Activated naive CD4-positive, alpha-beta T cell treated with anti-CD3 and anti-CD28 coated beads, Interleukin-2, amount 50 U/mL, for 72 hours (primary cell): ENCODE measurements at regions not wholly inside any gene's neighbourhood (a gene's known extent, or its start where the extent isn't known, plus 50 kb on each side); places are given as distances from the start of the nearest gene placed in this dataset.

Experiments
- ATAC-seq, 2 donors: fragments of 150-1000 bp; cut with Tn5 transposase; 2 replicates each; pipeline ENCODE4 v1.10.0; 2021; ENCODE audit warnings: mild to moderate bottlenecking in 2 of 2, moderate library complexity in 2 of 2
- DNase-seq, 2 donors: peaks; one replicate each; pipeline ENCODE4 v3.0.0; 2021 to 2022; ENCODE audit warnings: low spot score in 2 of 2
- H3K27ac Mint-ChIP-seq, 2 donors: one replicate each; pipeline ENCODE4 v1.8.0; 2022; ENCODE audit warnings: mild to moderate bottlenecking in 2 of 2, mixed read lengths in 2 of 2
- H3K36me3 Mint-ChIP-seq, 2 donors: one replicate each; pipeline ENCODE4 v1.8.0; 2022; ENCODE audit warnings: mixed read lengths in 2 of 2
- H3K9me3 Mint-ChIP-seq, 2 donors: one replicate each; pipeline ENCODE4 v1.8.0; 2022; ENCODE audit warnings: mixed read lengths in 2 of 2

DNA sequence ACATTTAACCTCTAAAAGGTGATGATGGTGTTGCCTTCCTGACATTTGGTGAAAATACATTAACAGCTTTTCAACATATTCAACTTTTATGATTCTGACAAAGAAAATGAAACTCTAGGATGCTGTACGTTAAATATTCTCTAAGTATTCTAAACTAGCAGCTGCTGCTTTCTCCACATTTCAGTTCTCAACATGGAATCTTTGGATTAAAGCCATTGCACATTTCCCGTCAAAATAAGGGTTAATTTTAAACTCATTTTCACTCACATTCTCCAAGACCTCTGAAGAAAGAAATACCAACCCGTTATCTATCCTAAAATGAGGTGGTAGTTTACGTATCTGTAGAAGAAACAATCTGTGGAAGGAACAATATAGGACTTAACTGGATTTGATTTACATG lies 655.7 kb upstream of the ARPP21 start:
- no peak for ATAC-seq

DNA sequence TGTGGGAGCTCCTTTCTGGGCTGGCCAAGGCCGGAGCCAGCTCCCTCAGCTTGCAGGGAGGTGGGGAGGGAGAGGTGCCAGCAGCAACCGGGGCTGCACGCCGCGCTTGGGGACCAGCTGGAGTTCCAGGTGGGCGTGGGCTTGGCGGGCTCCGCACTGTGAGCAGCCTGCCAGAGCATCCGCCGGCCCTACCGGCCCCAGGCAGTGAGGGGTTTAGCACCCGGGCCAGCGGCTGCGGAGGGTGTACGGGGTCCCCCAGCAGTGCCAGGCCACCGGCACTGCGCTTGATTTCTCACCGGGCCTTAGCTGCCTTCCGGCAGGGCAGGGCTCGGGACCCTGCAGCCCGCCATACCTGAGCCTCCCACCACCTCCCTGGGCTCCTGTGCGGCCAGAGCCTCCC lies 651.0 kb upstream of the ARPP21 start:
- Mint-ChIP-seq H3K36me3 (peaks cover 0 to 4% of the 10 kb centered on the region in 2 donors), H3K9me3 (no peaks in the 10 kb centered on the region)

More for the DNA sequence above, 655.7 kb upstream of the ARPP21 start:
- Mint-ChIP-seq H3K9me3 (peaks cover 0 to 3% of the 10 kb centered on the region in 2 donors), H3K27ac (no peak overlapping the region), H3K36me3 (peaks cover 0 to 4% of the 10 kb centered on the region in 2 donors)
- no peak for DNase-seq

DNA sequence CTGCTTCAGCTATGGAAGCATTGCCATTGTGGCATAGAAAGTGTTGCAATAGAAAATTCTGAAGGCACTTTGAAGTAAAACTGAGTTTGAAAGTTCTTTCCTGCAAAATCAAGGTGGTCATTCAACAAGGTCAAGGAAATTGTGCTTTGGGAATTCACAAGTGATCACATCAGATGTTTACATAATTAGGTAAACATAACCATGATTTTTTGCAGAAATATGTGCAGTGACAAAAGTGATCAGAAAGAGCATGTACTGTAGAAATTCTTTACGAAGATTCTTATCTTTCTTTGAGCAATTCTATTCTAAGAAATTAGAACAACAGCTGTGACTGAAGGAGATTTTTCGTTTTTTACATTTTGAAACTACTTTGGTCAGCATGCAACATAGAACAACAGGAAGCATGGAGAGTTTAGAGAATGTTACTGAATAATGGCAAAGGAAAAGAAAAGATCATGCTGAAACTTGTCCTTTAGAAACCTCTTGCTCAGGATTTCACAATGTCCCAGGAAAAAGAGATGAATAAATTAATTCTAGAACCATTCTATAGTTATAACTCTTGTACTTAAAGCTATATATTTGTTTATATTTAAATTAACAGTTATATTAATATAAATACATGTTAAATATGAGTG lies 643.4 kb upstream of the ARPP21 start:
- DNase-seq (no peak), ATAC-seq (no peak)
- H3K9me3 Mint-ChIP-seq = no peaks in the 10 kb centered on the region
- no peaks in the 10 kb centered on the region for H3K36me3 Mint-ChIP-seq
- no peak overlapping the region for H3K27ac Mint-ChIP-seq

More for the DNA sequence above, 651.0 kb upstream of the ARPP21 start:
- ATAC-seq = no peak
- no peak for DNase-seq
- H3K27ac Mint-ChIP-seq = no peak overlapping the region

DNA sequence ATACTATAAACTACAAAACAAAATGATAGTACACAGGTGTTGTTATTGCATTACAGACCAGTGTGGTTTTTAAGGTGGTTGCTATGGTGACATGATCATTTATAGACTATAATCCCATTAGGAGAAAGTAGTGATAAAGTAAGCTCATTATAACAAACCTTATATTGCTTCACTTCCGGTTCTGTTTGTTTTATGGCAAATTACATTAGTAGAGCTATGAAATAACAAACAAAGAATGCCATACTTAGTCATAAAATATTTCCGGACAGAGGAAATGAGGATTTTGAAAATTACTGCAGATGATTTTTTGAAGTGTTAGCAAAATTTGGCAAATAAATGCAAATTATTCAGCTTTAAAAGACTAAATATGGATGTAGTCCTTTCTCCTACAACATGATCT lies 640.4 kb upstream of the ARPP21 start:
- Mint-ChIP-seq H3K9me3 (no peaks in the 10 kb centered on the region), H3K36me3 (no peaks in the 10 kb centered on the region), H3K27ac (no peak overlapping the region)
- DNase-seq (no peak), ATAC-seq (no peak)

DNA sequence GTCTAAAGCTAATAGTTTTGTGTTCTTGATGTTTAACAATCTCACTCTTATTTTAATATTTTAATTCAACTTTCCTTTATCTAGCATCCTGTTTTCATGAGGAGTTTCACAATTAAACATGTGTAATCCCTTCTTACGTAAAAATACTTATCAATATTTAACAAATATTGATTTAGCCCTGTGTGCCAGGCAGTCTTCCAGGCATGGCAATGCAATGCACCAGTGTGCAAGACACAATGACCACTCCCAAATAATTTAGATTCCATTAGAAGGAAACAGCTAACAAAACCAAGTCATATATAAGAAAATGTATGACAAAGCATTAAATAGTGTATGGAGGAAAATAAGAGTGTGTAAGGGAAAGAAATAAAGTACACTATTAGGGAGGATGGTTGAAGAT lies 627.1 kb upstream of the ARPP21 start:
- Mint-ChIP-seq H3K27ac (no peak overlapping the region), H3K36me3 (no peaks in the 10 kb centered on the region), H3K9me3 (peaks cover 4 to 9% of the 10 kb centered on the region in 2 donors)
- DNase-seq (no peak), ATAC-seq (no peak)

DNA sequence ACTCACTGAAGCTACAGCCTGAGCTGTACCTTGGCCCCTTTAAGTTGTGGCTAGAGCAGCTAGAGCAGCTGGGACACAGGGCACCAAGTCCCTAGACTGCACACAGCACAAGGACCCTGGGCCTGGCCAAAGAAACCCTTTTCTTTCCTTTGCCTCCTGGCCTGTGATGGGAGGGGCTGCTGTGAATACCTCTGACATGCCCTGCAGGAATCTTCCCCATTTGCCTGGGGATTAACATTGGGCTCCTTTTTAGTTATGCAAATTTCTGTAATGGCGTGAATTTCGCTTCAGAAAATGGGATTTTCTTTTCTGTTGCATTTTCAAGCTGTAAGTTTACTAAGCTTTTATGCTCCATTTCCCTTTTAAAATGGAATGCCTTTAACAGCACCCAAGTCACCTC lies 611.2 kb upstream of the ARPP21 start:
- Mint-ChIP-seq H3K36me3 (peaks cover 5 to 7% of the 10 kb centered on the region in 2 donors), H3K9me3 (peaks cover 18 to 36% of the 10 kb centered on the region in 2 donors), H3K27ac (no peak overlapping the region)
- DNase-seq = no peak
- ATAC-seq = no peak

DNA sequence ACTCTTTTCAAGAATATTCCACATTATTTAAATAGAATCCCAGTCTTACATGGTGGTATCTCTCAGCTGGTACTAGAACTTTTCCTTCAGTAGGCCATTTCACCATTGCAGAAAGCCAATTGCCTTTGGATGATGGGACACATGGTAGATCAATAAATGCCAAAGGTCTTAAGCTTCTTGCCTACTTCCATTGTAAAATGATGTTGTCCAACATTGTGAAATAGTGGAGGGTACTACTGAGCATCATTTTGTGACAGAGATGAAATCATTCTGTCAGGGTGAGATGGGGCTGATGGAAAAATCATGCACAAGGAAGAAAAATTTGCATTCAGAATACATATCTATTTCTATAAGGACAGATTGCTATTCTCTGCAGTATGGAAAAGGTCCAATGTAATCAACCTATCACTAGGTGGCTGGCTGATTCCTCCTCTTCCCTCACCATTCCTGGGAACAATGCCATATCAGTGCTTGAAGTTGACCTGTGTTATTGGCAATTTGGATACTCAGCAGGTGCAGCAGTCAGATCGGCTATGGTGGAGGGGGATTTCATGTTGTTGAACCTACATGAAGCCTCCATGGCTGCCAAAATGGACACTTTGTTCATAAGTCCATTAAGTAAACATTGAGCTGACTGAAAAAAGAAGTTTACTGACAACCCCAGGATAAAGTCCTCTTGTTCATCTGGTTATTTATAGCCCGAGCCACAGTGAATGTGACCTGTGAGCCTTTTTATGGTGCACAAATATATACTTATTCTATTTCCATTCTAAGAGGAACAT lies 596.9 kb upstream of the ARPP21 start:
- ATAC-seq (no peak), DNase-seq (no peak)
- H3K9me3 Mint-ChIP-seq = no peaks in the 10 kb centered on the region
- H3K36me3 Mint-ChIP-seq = no peaks in the 10 kb centered on the region
- H3K27ac Mint-ChIP-seq = no peak overlapping the region

DNA sequence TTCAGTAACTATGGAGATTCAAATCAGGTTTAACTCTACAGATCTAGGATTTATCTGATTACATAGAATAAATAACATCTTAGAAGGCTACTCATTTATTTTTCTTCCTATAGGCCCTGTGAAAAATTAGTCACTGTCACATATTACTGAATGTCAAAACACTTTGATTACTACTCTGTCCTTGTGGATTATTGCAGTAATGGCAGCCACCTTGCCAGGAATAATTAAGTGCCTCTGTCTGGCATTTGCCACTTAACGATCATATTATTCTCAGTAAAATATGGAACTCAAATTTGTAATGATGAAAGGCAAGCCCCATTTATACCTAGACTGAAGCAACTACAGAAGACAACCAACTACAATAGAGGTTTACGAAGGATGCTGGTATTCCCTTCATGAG lies 596.3 kb upstream of the ARPP21 start:
- no peaks in the 10 kb centered on the region for H3K36me3 Mint-ChIP-seq
- no peaks in the 10 kb centered on the region for H3K9me3 Mint-ChIP-seq
- ATAC-seq (no peak), DNase-seq (no peak)
- H3K27ac Mint-ChIP-seq = no peak overlapping the region

DNA sequence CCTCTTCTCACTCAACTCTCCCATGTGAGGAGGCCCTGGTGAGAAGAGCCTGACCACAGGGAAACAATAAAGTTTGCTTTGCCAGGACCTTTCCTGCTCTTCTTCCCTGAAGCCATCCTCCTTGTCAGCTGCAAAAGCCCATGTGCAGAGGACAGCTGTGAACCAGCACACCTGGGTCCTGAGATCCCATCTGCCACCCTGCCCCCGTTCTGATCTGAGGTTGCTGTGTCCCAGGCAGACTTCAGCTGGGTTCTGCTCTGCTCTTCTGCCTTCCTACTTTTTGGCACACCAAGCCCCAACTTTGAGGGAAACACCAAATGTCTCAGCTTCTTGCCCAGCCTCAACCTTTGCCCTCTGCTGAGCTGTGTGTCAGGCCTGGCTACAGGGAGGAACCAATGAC lies 595.1 kb upstream of the ARPP21 start:
- ATAC-seq (no peak), DNase-seq (no peak)
- H3K36me3 Mint-ChIP-seq = no peaks in the 10 kb centered on the region
- H3K9me3 Mint-ChIP-seq = no peaks in the 10 kb centered on the region
- no peak overlapping the region for H3K27ac Mint-ChIP-seq

DNA sequence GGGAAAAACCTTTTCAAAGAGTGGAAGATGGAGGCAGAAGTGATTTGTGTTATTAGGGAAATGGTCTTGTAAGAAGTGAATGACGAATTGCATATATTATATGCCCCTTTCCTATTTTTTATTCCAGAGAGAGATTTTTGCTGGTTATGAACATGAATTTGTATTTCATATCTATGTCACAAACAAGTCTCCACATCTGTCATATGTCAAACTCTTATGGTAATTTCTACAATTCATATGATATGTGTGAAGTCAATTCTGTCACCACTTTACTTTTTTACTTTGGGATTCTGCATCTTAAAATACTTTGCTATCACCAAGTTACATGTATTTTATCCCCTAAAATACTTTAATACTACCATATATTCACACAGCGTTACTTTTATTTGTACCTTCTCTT lies 594.2 kb upstream of the ARPP21 start:
- ATAC-seq = no peak
- Mint-ChIP-seq H3K27ac (no peak overlapping the region), H3K36me3 (no peaks in the 10 kb centered on the region), H3K9me3 (no peaks in the 10 kb centered on the region)
- no peak for DNase-seq

DNA sequence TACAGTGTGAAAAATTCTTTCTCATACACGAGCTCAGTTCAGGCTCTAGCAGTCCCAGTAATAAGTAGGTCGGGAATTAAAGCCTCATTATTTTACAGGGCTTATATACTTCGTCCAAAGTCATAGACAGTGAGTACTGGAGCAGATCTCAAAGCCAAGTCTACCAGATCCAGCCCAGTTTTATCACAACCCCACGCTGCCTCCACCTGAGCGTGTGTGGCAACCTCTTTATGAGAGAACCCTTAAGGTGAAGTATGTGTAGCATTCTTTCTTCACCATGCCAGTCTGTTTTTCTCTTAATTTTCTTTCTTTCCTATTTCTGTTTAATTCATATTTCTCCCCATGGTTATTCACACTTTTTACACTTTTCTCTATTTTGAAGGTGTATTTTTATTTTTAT lies 574.6 kb upstream of the ARPP21 start:
- H3K36me3 Mint-ChIP-seq = no peaks in the 10 kb centered on the region
- H3K27ac Mint-ChIP-seq = no peak overlapping the region
- DNase-seq (no peak), ATAC-seq (no peak)
- peaks cover 5 to 8% of the 10 kb centered on the region in 2 donors for H3K9me3 Mint-ChIP-seq

DNA sequence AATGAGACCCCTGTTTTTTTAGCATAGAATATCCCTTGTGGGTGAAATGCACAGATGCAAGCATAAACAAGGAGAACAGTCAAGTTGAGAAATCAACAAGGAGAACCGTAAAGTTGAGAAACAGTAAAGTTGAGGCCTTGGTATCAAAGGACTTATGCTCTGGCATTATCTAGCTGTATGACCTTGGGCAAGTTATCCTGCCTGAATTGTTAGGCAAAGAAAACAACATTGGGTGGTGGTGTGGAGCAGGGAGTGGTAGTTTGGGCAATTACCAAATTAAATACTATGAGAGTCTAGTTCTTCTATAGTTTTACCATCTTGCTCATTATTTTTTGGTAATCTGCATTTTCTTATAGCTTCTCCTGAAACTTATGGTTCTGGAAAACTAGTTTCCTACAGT lies 573.4 kb upstream of the ARPP21 start:
- no peak overlapping the region for H3K27ac Mint-ChIP-seq
- no peak for ATAC-seq

DNA sequence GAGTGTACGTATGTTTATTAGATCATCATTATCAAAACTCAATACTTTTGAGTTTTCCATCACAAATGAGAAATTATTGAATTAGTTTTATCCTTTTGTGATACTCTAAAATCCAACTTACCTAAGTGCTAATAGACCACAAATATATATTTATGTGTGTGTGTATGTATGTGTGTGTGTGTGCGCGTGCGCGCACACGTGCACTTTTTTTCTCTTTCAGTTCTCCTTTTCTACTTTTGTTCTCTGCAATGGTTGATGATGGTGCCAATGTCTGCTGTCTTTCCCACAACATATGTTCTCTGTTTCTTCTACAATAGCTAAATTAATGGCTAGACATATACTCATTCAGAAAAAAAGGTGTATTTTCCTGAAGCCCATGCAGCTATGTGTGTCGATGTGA lies 571.6 kb upstream of the ARPP21 start:
- DNase-seq (no peak), ATAC-seq (no peak)
- Mint-ChIP-seq H3K36me3 (no peaks in the 10 kb centered on the region), H3K9me3 (peaks cover 5 to 8% of the 10 kb centered on the region in 2 donors), H3K27ac (no peak overlapping the region)

More for the DNA sequence above, 573.4 kb upstream of the ARPP21 start:
- peaks cover 5 to 8% of the 10 kb centered on the region in 2 donors for H3K9me3 Mint-ChIP-seq
- no peaks in the 10 kb centered on the region for H3K36me3 Mint-ChIP-seq
- no peak for DNase-seq

DNA sequence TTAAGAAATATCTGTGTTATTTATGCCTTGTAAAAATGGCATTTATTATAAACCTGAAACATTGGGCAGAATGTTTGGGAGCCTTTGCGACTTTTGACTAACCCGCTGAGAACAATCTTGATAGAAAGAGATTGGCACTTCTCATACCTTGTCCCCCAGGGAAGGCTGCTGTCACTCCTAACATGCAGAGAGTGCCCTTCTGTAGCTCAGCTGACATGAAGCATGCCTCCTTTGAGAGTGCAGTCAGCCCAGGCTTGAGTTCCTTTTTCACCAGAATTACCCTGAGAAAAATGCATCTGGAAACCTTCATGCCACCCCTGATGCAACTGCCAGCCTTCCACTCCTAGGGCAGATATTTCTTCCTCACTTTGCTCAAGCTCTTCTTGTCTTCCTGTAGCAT lies 569.2 kb upstream of the ARPP21 start:
- no peak for ATAC-seq
- no peaks in the 10 kb centered on the region for H3K36me3 Mint-ChIP-seq

DNA sequence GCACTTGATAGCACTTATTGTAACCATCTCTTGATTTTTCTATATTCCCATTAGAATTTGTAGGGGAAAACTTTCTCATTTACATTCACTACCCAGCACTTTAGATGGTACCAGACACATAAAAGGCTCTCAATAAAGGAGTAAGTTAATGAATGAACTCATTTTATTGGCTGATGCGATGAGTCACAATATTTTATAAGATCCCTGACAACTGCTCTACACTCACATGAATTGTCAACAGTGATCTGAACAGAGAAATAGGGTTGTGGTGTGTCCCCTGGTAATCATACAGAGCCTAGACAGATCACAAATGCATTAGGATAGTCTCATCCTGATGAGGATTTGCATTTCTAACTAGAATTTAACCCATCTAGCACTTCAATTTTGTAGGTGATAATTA lies 567.6 kb upstream of the ARPP21 start:
- DNase-seq (no peak), ATAC-seq (no peak)
- Mint-ChIP-seq H3K27ac (no peak overlapping the region), H3K36me3 (no peaks in the 10 kb centered on the region), H3K9me3 (peaks cover 5 to 8% of the 10 kb centered on the region in 2 donors)

More for the DNA sequence above, 569.2 kb upstream of the ARPP21 start:
- Mint-ChIP-seq H3K27ac (no peak overlapping the region), H3K9me3 (peaks cover 5 to 8% of the 10 kb centered on the region in 2 donors)
- DNase-seq = no peak

DNA sequence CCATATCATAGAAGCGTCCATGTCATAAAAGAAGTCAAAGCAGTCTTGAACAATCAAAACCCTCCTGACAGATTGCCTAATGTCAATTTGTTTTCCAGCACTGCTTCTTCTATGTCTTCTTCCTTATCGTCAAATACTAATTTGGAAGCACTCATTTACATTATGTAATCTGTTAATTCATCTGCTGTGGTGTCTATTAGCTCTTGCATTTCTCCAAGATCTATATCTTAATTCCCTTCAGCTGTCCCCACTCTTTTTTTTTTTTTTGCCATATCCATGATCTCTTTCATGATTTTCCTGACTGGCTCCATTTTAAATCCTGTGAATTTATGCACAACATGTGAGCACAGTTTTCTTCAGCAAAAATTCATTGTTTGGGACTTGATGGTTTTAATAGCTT lies 560.5 kb upstream of the ARPP21 start:
- peaks cover 4 to 6% of the 10 kb centered on the region in 2 donors for H3K9me3 Mint-ChIP-seq
- DNase-seq (no peak), ATAC-seq (no peak)
- no peaks in the 10 kb centered on the region for H3K36me3 Mint-ChIP-seq
- H3K27ac Mint-ChIP-seq = no peak overlapping the region

DNA sequence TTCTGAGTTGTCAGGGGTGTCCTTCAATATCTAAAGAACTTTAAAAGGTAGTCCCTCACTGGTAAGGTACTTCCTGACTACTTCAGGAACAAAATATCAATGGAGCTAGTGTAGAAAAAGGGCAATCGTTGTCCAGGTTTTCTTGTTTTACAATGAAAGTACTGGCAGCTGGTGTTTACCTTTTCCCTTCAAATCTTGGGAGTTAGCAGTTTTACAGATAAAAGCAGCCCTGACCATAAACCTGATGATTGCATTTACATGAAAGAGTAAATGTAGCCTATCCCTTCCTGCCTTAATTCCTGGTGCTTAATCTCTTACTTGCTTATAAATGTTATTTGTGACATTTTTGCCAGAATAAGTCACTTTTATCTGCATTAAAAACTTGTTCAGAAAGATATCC lies 559.9 kb upstream of the ARPP21 start:
- Mint-ChIP-seq H3K36me3 (no peaks in the 10 kb centered on the region), H3K9me3 (peaks cover 4 to 6% of the 10 kb centered on the region in 2 donors), H3K27ac (no peak overlapping the region)
- no peak for ATAC-seq
- no peak for DNase-seq

DNA sequence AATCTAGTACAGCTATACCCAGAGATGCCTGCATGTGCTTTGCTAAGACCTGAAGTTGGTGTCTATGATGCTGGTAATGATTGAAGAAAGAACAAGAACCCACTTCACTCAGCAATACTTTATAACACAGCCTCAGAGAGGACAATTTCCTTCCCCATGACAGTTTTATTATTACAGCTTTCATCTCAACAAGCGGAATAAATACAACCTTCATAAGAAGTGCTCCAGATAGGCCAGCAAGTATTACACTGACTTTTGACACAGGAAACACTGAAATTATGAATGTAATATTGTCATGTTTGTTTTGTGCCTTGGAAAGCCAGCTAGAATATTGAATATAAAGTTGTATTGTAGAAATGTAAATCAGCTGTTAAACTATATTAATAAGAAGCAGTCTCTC lies 557.4 kb upstream of the ARPP21 start:
- Mint-ChIP-seq H3K9me3 (peaks cover 6 to 9% of the 10 kb centered on the region in 2 donors), H3K36me3 (no peaks in the 10 kb centered on the region), H3K27ac (no peak overlapping the region)
- ATAC-seq (no peak), DNase-seq (no peak)
